GM23338 (cell line): ENCODE measurements at regions not wholly inside any gene's neighbourhood (a gene's known extent, or its start where the extent isn't known, plus 50 kb on each side); places are given as distances from the start of the nearest gene placed in this dataset.

Source experiments
- CREB1 ChIP-seq: fragments of 250-450 bp; sonication (Bioruptor Pico); IDR thresholded peaks from 2 replicates; pipeline ENCODE4 v1.5.0; 2020; ENCODE audit warnings: low read depth, mild to moderate bottlenecking, moderate library complexity
- EZH2 ChIP-seq: fragments of 200-600 bp; sonication (generic); IDR thresholded peaks from one replicate; pipeline ENCODE4 v1.8.0; 2017; ENCODE audit warnings: antibody characterized with exemption, mild to moderate bottlenecking, low read depth; ENCODE audit not compliant: unreplicated experiment
- EZH2phosphoT487 ChIP-seq: fragments of 200-600 bp; sonication (generic); IDR thresholded peaks from one replicate; pipeline ENCODE4 v1.8.1; 2018; ENCODE audit warnings: antibody characterized with exemption; ENCODE audit not compliant: unreplicated experiment
- NANOG ChIP-seq: IDR thresholded peaks from 2 replicates; pipeline ENCODE4 v1.6.1; 2016; ENCODE audit warnings: antibody characterized with exemption, borderline replicate concordance
- POLR2AphosphoS5 ChIP-seq: IDR thresholded peaks from 2 replicates; pipeline ENCODE4 v1.6.1; 2016; ENCODE audit warnings: antibody characterized with exemption, low read depth
- REST ChIP-seq: IDR thresholded peaks from one replicate; pipeline ENCODE4 v1.6.1; 2018; ENCODE audit warnings: antibody characterized with exemption; ENCODE audit not compliant: unreplicated experiment
- TF ChIP-seq, protein P1 (sequence below), 2 experiments: fragments of 200-600 bp in 1 of 2; sonication (generic) in 1 of 2; conservative IDR thresholded peaks; 2 replicates each; pipeline versions ENCODE4 v1.5.1 to v1.6.1; 2016 to 2017; ENCODE audit warnings: antibody characterized with exemption in 2 of 2, low read depth in 2 of 2, mild to moderate bottlenecking in 2 of 2, moderate library complexity in 1 of 2

GRCh38 chr4:123308667-123309066, 87.9 kb upstream of the SPRY1 start:
- TF ChIP-seq POLR2AphosphoS5 (no peak), EZH2 (no peak), CREB1 (CRISPR knock-in tag) (no peak), REST (no peak), EZH2phosphoT487 (no peak), NANOG (no peak)
- TF ChIP-seq, protein P1, sequence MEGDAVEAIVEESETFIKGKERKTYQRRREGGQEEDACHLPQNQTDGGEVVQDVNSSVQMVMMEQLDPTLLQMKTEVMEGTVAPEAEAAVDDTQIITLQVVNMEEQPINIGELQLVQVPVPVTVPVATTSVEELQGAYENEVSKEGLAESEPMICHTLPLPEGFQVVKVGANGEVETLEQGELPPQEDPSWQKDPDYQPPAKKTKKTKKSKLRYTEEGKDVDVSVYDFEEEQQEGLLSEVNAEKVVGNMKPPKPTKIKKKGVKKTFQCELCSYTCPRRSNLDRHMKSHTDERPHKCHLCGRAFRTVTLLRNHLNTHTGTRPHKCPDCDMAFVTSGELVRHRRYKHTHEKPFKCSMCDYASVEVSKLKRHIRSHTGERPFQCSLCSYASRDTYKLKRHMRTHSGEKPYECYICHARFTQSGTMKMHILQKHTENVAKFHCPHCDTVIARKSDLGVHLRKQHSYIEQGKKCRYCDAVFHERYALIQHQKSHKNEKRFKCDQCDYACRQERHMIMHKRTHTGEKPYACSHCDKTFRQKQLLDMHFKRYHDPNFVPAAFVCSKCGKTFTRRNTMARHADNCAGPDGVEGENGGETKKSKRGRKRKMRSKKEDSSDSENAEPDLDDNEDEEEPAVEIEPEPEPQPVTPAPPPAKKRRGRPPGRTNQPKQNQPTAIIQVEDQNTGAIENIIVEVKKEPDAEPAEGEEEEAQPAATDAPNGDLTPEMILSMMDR (conservative IDR thresholded peaks at IDR 0.05; ENCODE audit: low read depth in 2 of 2), result no peak
